ENCODE measurements at regions not wholly inside any gene's neighbourhood (a gene's known extent, or its start where the extent isn't known, plus 50 kb on each side); places are given as distances from the start of the nearest gene placed in this dataset.

DNA sequence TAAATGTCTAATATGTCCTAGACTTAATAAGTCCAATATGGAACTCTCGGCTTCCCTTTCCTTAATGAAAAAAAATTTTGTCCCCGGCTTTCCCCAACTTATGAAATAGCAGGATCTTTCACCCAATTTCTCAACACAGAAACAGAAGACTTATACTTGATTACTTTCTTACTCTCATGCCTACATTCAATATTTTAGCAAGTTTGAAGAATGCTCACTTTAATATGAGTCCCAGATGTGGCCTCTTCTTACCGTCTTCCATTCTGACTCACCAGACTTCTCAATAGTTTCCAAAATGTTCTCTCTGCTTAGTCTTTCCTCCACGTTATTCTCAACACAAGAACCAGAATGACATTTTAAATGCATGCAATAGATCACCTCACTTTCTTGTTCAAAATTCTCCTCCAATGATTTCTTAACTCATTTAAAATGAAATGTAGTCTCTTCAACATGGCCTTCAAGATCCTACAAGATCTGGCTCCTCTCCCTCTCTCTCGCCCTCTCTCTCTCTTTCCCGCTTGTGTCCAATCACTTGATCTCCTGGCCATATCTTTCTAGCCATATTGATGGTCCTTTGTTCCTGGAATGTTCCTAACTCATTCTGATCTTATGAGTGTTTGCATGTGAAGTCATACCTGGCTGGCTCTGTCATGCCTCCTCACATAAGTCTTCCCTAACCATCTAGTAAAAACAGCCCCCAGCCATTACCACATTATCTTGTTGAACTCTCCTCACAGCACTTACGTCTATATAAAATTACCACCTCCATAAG, 119.7 kb upstream of the FAM3C start:
- Histone ChIP-seq H2AFZ (ENCODE audit: low read depth, low read length, poor library complexity, severe bottlenecking) (peak overlapping the region; percentile 3), H3K9me2 (ENCODE audit: insufficient read depth) (no peaks in the 10 kb centered on the region), H3K27me3 (ENCODE audit: insufficient read depth, low read length) (no peaks in the 10 kb centered on the region), H3K9me3 (ENCODE audit: control insufficient read depth in 1 of 2, insufficient read depth in 1 of 2, low read depth in 1 of 2, low read length in 2 of 2) (peaks cover 0 to 8% of the 10 kb centered on the region in 2 experiments; a peak in 1 of 4 replicates), H3K4me3 (replicated peaks in 1 of 2; ENCODE audit: low read depth in 1 of 2, low read length in 2 of 2) (no peak overlapping the region), H3K79me2 (ENCODE audit: insufficient read depth, low read length) (no peaks in the 10 kb centered on the region), H3K36me3 (ENCODE audit: control insufficient read depth in 1 of 2, insufficient read depth in 2 of 2, low read length in 2 of 2) (0 out of 4 replicates have a peak, but pooled peaks cover 0 to 6% of the 10 kb centered on the region in 2 experiments), H3K4me1 (ENCODE audit: control insufficient read depth in 1 of 2, insufficient read depth in 2 of 2, low read length in 2 of 2) (0 out of 4 replicates have a peak, but pooled peaks cover 0 to 5% of the 10 kb centered on the region in 2 experiments), H3K4me2 (ENCODE audit: low read length) (no peak overlapping the region), H3K27ac (ENCODE audit: low read depth, low read length) (no peak overlapping the region), H3K9ac (ENCODE audit: low read length) (no peak overlapping the region), H4K20me1 (ENCODE audit: insufficient read depth) (no peaks in the 10 kb centered on the region)
- no peak for ATAC-seq
- ChIA-PET POLR2A (no interaction called here), CTCF (no interaction called here), RAD21 (ENCODE audit: low non-redundant PET in 1 of 2, low total read pairs in 2 of 2, uncharacterized antibody in 2 of 2, unreplicated experiment in 2 of 2) (no interaction called here)
- TF ChIP-seq ELF1 (IDR thresholded peaks at IDR 0.05; ENCODE audit: borderline replicate concordance, low read depth) (no peak), CEBPB (IDR thresholded peaks at IDR 0.05; ENCODE audit: low read depth) (no peak), EZH2phosphoT487 (IDR thresholded peaks at IDR 0.05; ENCODE audit: borderline replicate concordance) (no peak), SRF (IDR thresholded peaks at IDR 0.05; ENCODE audit: low read depth) (no peak), SP1 (IDR thresholded peaks at IDR 0.05; ENCODE audit: low read depth) (no peak), CBX3 (IDR thresholded peaks at IDR 0.05; ENCODE audit: low read depth) (no peak), RAD21 (IDR thresholded peaks at IDR 0.05; ENCODE audit: low read depth) (no peak), EZH2 (IDR thresholded peaks at IDR 0.05) (no peak), EGR1 (IDR thresholded peaks at IDR 0.05; ENCODE audit: low read depth) (no peak), SIN3A (IDR thresholded peaks at IDR 0.05; ENCODE audit: low read depth) (no peak), POLR2A (IDR thresholded peaks at IDR 0.05; ENCODE audit: borderline replicate concordance, extremely low read depth, insufficient read depth, insufficient read length) (no peak)
- intact Hi-C loops (cut with micrococcal nuclease): no loop called here
- DNase-seq (ENCODE audit: low read depth, low spot score): no peak
- no TSS peak for BruUV-seq (replicated peaks)

DNA sequence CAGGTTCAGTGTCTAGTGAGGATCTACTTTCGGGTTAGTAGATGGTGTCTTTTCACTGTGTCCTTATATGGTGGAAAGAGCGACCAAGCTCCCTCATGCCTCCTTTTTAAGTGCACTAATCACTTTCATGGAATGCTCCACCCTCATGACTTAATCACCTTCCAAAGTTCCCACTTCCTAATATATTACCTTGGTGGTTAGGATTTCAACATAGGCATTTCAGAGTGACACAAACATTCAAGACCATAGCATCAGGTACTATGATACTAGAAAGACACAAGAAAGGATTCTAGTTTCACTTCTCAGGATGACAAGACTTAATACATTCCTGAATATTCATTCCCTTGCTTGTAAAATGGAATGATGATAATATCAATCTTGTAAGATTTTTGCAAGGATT, 119.1 kb upstream of the FAM3C start:
- Histone ChIP-seq H3K9me3 (ENCODE audit: control insufficient read depth in 1 of 2, insufficient read depth in 1 of 2, low read depth in 1 of 2, low read length in 2 of 2) (peaks cover 0 to 13% of the 10 kb centered on the region in 2 experiments; a peak in 1 of 4 replicates), H3K9me2 (ENCODE audit: insufficient read depth) (no peaks in the 10 kb centered on the region), H3K4me2 (ENCODE audit: low read length) (no peak overlapping the region), H3K4me1 (ENCODE audit: control insufficient read depth in 1 of 2, insufficient read depth in 2 of 2, low read length in 2 of 2) (0 out of 4 replicates have a peak, but pooled peaks cover 0 to 5% of the 10 kb centered on the region in 2 experiments), H3K27ac (ENCODE audit: low read depth, low read length) (no peak overlapping the region), H3K4me3 (replicated peaks in 1 of 2; ENCODE audit: low read depth in 1 of 2, low read length in 2 of 2) (no peak overlapping the region), H2AFZ (ENCODE audit: low read depth, low read length, poor library complexity, severe bottlenecking) (no peak overlapping the region), H3K9ac (ENCODE audit: low read length) (no peak overlapping the region), H4K20me1 (ENCODE audit: insufficient read depth) (no peaks in the 10 kb centered on the region), H3K27me3 (ENCODE audit: insufficient read depth, low read length) (no peaks in the 10 kb centered on the region), H3K36me3 (ENCODE audit: control insufficient read depth in 1 of 2, insufficient read depth in 2 of 2, low read length in 2 of 2) (0 out of 4 replicates have a peak, but pooled peaks cover 0 to 6% of the 10 kb centered on the region in 2 experiments), H3K79me2 (ENCODE audit: insufficient read depth, low read length) (no peaks in the 10 kb centered on the region)
- intact Hi-C loops (cut with micrococcal nuclease): no loop called here
- ChIA-PET RAD21 (ENCODE audit: low non-redundant PET in 1 of 2, low total read pairs in 2 of 2, uncharacterized antibody in 2 of 2, unreplicated experiment in 2 of 2) (no interaction called here), CTCF (no interaction called here), POLR2A (no interaction called here)
- no peak for ATAC-seq
- no TSS peak for BruUV-seq (replicated peaks)
- no peak for DNase-seq (ENCODE audit: low read depth, low spot score)
- TF ChIP-seq CEBPB (IDR thresholded peaks at IDR 0.05; ENCODE audit: low read depth): peak; percentile 69; the same call in 1 of the 2 replicates
- TF ChIP-seq, protein P1, sequence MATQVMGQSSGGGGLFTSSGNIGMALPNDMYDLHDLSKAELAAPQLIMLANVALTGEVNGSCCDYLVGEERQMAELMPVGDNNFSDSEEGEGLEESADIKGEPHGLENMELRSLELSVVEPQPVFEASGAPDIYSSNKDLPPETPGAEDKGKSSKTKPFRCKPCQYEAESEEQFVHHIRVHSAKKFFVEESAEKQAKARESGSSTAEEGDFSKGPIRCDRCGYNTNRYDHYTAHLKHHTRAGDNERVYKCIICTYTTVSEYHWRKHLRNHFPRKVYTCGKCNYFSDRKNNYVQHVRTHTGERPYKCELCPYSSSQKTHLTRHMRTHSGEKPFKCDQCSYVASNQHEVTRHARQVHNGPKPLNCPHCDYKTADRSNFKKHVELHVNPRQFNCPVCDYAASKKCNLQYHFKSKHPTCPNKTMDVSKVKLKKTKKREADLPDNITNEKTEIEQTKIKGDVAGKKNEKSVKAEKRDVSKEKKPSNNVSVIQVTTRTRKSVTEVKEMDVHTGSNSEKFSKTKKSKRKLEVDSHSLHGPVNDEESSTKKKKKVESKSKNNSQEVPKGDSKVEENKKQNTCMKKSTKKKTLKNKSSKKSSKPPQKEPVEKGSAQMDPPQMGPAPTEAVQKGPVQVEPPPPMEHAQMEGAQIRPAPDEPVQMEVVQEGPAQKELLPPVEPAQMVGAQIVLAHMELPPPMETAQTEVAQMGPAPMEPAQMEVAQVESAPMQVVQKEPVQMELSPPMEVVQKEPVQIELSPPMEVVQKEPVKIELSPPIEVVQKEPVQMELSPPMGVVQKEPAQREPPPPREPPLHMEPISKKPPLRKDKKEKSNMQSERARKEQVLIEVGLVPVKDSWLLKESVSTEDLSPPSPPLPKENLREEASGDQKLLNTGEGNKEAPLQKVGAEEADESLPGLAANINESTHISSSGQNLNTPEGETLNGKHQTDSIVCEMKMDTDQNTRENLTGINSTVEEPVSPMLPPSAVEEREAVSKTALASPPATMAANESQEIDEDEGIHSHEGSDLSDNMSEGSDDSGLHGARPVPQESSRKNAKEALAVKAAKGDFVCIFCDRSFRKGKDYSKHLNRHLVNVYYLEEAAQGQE (IDR thresholded peaks at IDR 0.05; ENCODE audit: low read depth): no peak
- TF ChIP-seq SRF (IDR thresholded peaks at IDR 0.05; ENCODE audit: low read depth): peak; percentile 23; the same call in 1 of the 2 replicates
- no peak for TF ChIP-seq CBX3 (IDR thresholded peaks at IDR 0.05; ENCODE audit: low read depth)
- TF ChIP-seq POLR2AphosphoS5 (IDR thresholded peaks at IDR 0.05; ENCODE audit: low read depth, low read length): no peak
